ENCODE measurements at regions not wholly inside any gene's neighbourhood (a gene's known extent, or its start where the extent isn't known, plus 50 kb on each side); places are given as distances from the start of the nearest gene placed in this dataset.

- CTCF ChIA-PET (ENCODE audit: partially characterized antibody): no interaction called here
- no peak overlapping the region for H3K4me3 ChIP-seq (ENCODE audit: low read length in 2 of 2)
Measured at GRCh38 chr16:73161977-73162376, 114.0 kb upstream of the ZFHX3 start.

GRCh38 chr16:73159296-73159695 is 111.4 kb upstream of the ZFHX3 start:
- H3K4me1 Mint-ChIP-seq: no peaks in the 10 kb centered on the region
- Histone ChIP-seq H3K27ac (ENCODE audit: low read depth, low read length) (no peak overlapping the region), H3K4me1 (ENCODE audit: insufficient read depth, low read length) (no peaks in the 10 kb centered on the region), H3K4me3 (ENCODE audit: low read length in 2 of 2) (no peak overlapping the region), H3K9me3 (ENCODE audit: control insufficient read depth in 1 of 2, low read length in 2 of 2) (no peaks in the 10 kb centered on the region), H3K36me3 (ENCODE audit: insufficient read depth, low read length) (no peaks in the 10 kb centered on the region), H3K27me3 (ENCODE audit: insufficient read depth, low read length) (no peaks in the 10 kb centered on the region)
- ChIA-PET POLR2A (ENCODE audit: partially characterized antibody) (no interaction called here), CTCF (ENCODE audit: partially characterized antibody) (no interaction called here)
- intact Hi-C loops (cut with micrococcal nuclease): no loop called here
- no peak overlapping the region for H3K27ac Mint-ChIP-seq
- H3K27me3 Mint-ChIP-seq: peaks cover 1 to 2% of the 10 kb centered on the region in 2 donors
- DNase-seq: no peak
- H3K9me3 Mint-ChIP-seq: peaks cover 0 to 2% (median 0%) of the 10 kb centered on the region in 8 donors
- H3K36me3 Mint-ChIP-seq: no peaks in the 10 kb centered on the region
- no peak overlapping the region for H3K4me3 Mint-ChIP-seq

More at GRCh38 chr16:73161977-73162376, 114.0 kb upstream of the ZFHX3 start:
- H3K27ac Mint-ChIP-seq: no peak overlapping the region
- Histone ChIP-seq H3K27me3 (ENCODE audit: insufficient read depth, low read length) (no peaks in the 10 kb centered on the region), H3K4me1 (ENCODE audit: insufficient read depth, low read length) (no peaks in the 10 kb centered on the region), H3K27ac (ENCODE audit: low read depth, low read length) (no peak overlapping the region), H3K9me3 (ENCODE audit: control insufficient read depth in 1 of 2, low read length in 2 of 2) (no peaks in the 10 kb centered on the region), H3K36me3 (ENCODE audit: insufficient read depth, low read length) (no peaks in the 10 kb centered on the region)
- no peak overlapping the region for H3K4me3 Mint-ChIP-seq
- POLR2A ChIA-PET (ENCODE audit: partially characterized antibody): no interaction called here
- peaks cover 0 to 2% (median 0%) of the 10 kb centered on the region in 8 donors for H3K9me3 Mint-ChIP-seq
- DNase-seq: no peak
- intact Hi-C loops (cut with micrococcal nuclease): no loop called here
- peaks cover 7 to 12% (median 10%) of the 10 kb centered on the region in 4 donors for H3K4me1 Mint-ChIP-seq
- no peaks in the 10 kb centered on the region for H3K27me3 Mint-ChIP-seq
- H3K36me3 Mint-ChIP-seq: no peaks in the 10 kb centered on the region

GRCh38 chr16:73157861-73158260 is 109.9 kb upstream of the ZFHX3 start:
- ChIA-PET CTCF (ENCODE audit: partially characterized antibody) (no interaction called here), POLR2A (ENCODE audit: partially characterized antibody) (no interaction called here)
- intact Hi-C loops (cut with micrococcal nuclease): no loop called here
- Mint-ChIP-seq H3K9me3 (no peaks in the 10 kb centered on the region), H3K27me3 (peaks cover 1 to 5% of the 10 kb centered on the region in 2 donors), H3K36me3 (no peaks in the 10 kb centered on the region), H3K4me1 (no peaks in the 10 kb centered on the region), H3K27ac (no peak overlapping the region), H3K4me3 (no peak overlapping the region)
- H3K27ac ChIP-seq (ENCODE audit: low read depth, low read length): no peak overlapping the region
- no peaks in the 10 kb centered on the region for H3K9me3 ChIP-seq (ENCODE audit: control insufficient read depth in 1 of 2, low read length in 2 of 2)
- H3K27me3 ChIP-seq (ENCODE audit: insufficient read depth, low read length): no peaks in the 10 kb centered on the region
- H3K4me3 ChIP-seq (ENCODE audit: low read length in 2 of 2): no peak overlapping the region
- DNase-seq: no peak
- no peaks in the 10 kb centered on the region for H3K36me3 ChIP-seq (ENCODE audit: insufficient read depth, low read length)
- no peaks in the 10 kb centered on the region for H3K4me1 ChIP-seq (ENCODE audit: insufficient read depth, low read length)

- H3K4me1 Mint-ChIP-seq: no peaks in the 10 kb centered on the region
- no peak overlapping the region for H3K27ac Mint-ChIP-seq
- peaks cover 1 to 5% of the 10 kb centered on the region in 2 donors for H3K27me3 Mint-ChIP-seq
- Histone ChIP-seq H3K4me3 (ENCODE audit: low read length in 2 of 2) (no peak overlapping the region), H3K27ac (ENCODE audit: low read depth, low read length) (no peak overlapping the region), H3K9me3 (ENCODE audit: control insufficient read depth in 1 of 2, low read length in 2 of 2) (no peaks in the 10 kb centered on the region), H3K4me1 (ENCODE audit: insufficient read depth, low read length) (no peaks in the 10 kb centered on the region), H3K36me3 (ENCODE audit: insufficient read depth, low read length) (no peaks in the 10 kb centered on the region), H3K27me3 (ENCODE audit: insufficient read depth, low read length) (no peaks in the 10 kb centered on the region)
- H3K4me3 Mint-ChIP-seq: no peak overlapping the region
- intact Hi-C loops (cut with micrococcal nuclease): no loop called here
- POLR2A ChIA-PET (ENCODE audit: partially characterized antibody): no interaction called here
- H3K9me3 Mint-ChIP-seq: no peaks in the 10 kb centered on the region
- H3K36me3 Mint-ChIP-seq: no peaks in the 10 kb centered on the region
- no peak for DNase-seq
- CTCF ChIA-PET (ENCODE audit: partially characterized antibody): no interaction called here
Measured at GRCh38 chr16:73154063-73154870, 106.3 kb upstream of the ZFHX3 start.

- no peaks in the 10 kb centered on the region for H3K36me3 ChIP-seq (ENCODE audit: insufficient read depth, low read length)
- CTCF ChIA-PET (ENCODE audit: partially characterized antibody): interaction anchor here (0.6 kb wide), 1 partner anchor 148 kb away, joined by 4 read pairs; no protein-coding TSS in a partner anchor
- DNase-seq: no peak
- H3K27ac ChIP-seq (ENCODE audit: low read depth, low read length): no peak overlapping the region
- no peak overlapping the region for H3K4me3 Mint-ChIP-seq
- H3K4me1 Mint-ChIP-seq: no peaks in the 10 kb centered on the region
- peaks cover 1 to 5% of the 10 kb centered on the region in 2 donors for H3K27me3 Mint-ChIP-seq
- POLR2A ChIA-PET (ENCODE audit: partially characterized antibody): no interaction called here
- no peaks in the 10 kb centered on the region for H3K36me3 Mint-ChIP-seq
- no peaks in the 10 kb centered on the region for H3K9me3 ChIP-seq (ENCODE audit: control insufficient read depth in 1 of 2, low read length in 2 of 2)
- no peak overlapping the region for H3K27ac Mint-ChIP-seq
- no peaks in the 10 kb centered on the region for H3K4me1 ChIP-seq (ENCODE audit: insufficient read depth, low read length)
- no peak overlapping the region for H3K4me3 ChIP-seq (ENCODE audit: low read length in 2 of 2)
- intact Hi-C loops (cut with micrococcal nuclease): no loop called here
- H3K9me3 Mint-ChIP-seq: no peaks in the 10 kb centered on the region
- H3K27me3 ChIP-seq (ENCODE audit: insufficient read depth, low read length): no peaks in the 10 kb centered on the region
Measured at GRCh38 chr16:73152386-73153125, 104.6 kb upstream of the ZFHX3 start.

- Histone ChIP-seq H3K4me1 (ENCODE audit: insufficient read depth, low read length) (no peaks in the 10 kb centered on the region), H3K36me3 (ENCODE audit: insufficient read depth, low read length) (no peaks in the 10 kb centered on the region), H3K9me3 (ENCODE audit: control insufficient read depth in 1 of 2, low read length in 2 of 2) (no peaks in the 10 kb centered on the region), H3K27me3 (ENCODE audit: insufficient read depth, low read length) (no peaks in the 10 kb centered on the region), H3K27ac (ENCODE audit: low read depth, low read length) (no peak overlapping the region), H3K4me3 (ENCODE audit: low read length in 2 of 2) (no peak overlapping the region)
- Mint-ChIP-seq H3K4me1 (no peaks in the 10 kb centered on the region), H3K36me3 (no peaks in the 10 kb centered on the region), H3K9me3 (no peaks in the 10 kb centered on the region), H3K4me3 (no peak overlapping the region), H3K27me3 (peaks cover 1 to 5% of the 10 kb centered on the region in 2 donors), H3K27ac (no peak overlapping the region)
- POLR2A ChIA-PET (ENCODE audit: partially characterized antibody): no interaction called here
- no peak for DNase-seq
- intact Hi-C loops (cut with micrococcal nuclease): no loop called here
- CTCF ChIA-PET (ENCODE audit: partially characterized antibody): interaction anchor here (0.6 kb wide), 1 partner anchor 148 kb away, joined by 4 read pairs; no protein-coding TSS in a partner anchor
Measured at GRCh38 chr16:73151941-73152340, 104.0 kb upstream of the ZFHX3 start.

GRCh38 chr16:73151225-73151624 is 103.3 kb upstream of the ZFHX3 start:
- no peak overlapping the region for H3K27ac ChIP-seq (ENCODE audit: low read depth, low read length)
- Mint-ChIP-seq H3K4me1 (no peaks in the 10 kb centered on the region), H3K4me3 (no peak overlapping the region), H3K36me3 (no peaks in the 10 kb centered on the region), H3K27me3 (peaks cover 1 to 5% of the 10 kb centered on the region in 2 donors), H3K9me3 (no peaks in the 10 kb centered on the region), H3K27ac (no peak overlapping the region)
- intact Hi-C loops (cut with micrococcal nuclease): no loop called here
- no peaks in the 10 kb centered on the region for H3K36me3 ChIP-seq (ENCODE audit: insufficient read depth, low read length)
- no peaks in the 10 kb centered on the region for H3K9me3 ChIP-seq (ENCODE audit: control insufficient read depth in 1 of 2, low read length in 2 of 2)
- no peaks in the 10 kb centered on the region for H3K27me3 ChIP-seq (ENCODE audit: insufficient read depth, low read length)
- H3K4me1 ChIP-seq (ENCODE audit: insufficient read depth, low read length): no peaks in the 10 kb centered on the region
- ChIA-PET CTCF (ENCODE audit: partially characterized antibody) (no interaction called here), POLR2A (ENCODE audit: partially characterized antibody) (no interaction called here)
- no peak overlapping the region for H3K4me3 ChIP-seq (ENCODE audit: low read length in 2 of 2)
- no peak for DNase-seq
